NCI-H128 (cell line): ENCODE measurements at regions not wholly inside any gene's neighbourhood (a gene's known extent, or its start where the extent isn't known, plus 50 kb on each side); places are given as distances from the start of the nearest gene placed in this dataset.
"Not testable (repeated sequence)": the region's sequence is repeated elsewhere in the genome, so short reads cannot be mapped to it uniquely, and the experiment has no call there.

Source experiments
- DNase-seq: peaks from one replicate; lab custom pipeline; 2025; ENCODE audit not compliant: unreplicated experiment; lab: John Stamatoyannopoulos, UW

DNA sequence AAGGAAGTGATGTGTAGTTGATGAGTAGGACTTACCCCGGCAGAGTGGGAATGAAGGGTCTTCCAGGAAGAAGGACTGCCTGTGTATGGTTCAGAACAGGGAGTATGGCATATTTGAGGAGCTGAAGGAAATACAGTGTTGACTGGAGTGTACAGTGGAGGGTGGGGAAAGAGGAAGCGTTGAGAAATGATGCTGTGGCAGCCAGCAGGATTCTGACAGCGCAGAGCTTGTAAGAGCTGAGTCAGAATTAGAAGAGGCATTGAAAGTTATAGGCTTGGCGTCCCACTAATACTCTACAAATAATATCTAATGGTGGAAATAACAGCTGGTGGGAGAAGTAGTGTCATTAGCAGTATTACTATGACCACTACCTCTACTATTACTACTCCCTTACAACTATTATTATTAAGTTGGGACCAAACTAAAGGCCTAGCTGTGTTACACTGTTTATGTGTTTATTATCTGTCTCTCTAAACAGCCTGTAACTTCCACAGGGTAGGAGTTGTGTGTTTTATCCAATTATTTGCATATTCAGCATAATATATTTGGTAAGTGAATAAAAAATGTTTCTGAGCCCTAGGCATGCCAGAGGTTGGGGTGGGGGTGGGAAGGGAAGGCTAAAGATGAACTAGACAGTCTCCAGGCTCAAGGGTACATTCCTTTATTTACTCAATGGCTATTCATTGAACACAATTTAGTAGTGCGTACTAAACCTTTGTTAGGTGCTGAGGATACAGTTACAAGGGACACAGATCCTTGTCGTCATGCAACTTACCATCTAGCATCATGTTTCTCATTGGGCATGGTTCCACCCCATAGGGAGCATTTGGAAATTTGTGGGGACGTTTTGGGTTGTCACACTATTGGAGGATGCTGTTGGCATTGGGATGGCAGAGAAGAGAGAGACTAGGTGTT is 428.8 kb upstream of the ONECUT1 start:
- DNase-seq = no peak

DNA sequence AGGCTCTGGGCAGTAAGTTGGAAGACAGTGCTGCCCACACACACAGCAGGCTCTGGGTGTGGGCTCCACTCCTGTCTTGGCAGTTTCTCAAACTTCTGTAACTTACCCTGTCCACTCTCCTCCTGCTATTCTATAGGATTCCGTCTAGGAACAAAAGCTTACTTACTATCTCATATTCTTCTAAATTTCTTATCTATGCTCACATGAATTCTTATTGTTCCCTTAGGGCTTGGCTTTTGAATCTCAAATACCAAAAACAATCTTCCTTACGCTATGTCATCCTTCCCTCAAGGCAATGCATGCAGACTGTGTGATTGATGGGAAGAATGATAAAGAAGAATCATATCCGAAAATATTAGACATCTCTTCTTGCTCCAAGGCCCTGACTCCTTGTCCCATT is 425.9 kb upstream of the ONECUT1 start:
- no peak for DNase-seq

DNA sequence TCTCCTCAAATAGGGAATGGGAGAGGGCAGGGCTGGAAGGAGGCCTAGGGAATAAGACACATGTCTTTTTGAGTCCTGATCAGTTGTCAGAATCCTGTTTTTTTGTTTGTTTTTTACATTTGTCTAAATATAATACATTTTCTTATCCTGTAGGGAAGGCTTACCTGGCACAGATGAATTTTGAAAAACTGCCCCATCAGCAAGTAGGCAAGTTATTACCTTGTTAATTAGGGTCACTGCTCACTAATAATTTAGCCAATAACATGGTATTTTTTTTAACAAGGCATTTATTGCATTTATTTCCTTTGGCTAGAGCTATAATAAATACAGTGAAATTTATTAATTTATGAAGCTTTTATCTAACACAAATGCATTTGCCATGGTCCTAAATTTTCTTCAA is 423.2 kb upstream of the ONECUT1 start:
- no peak for DNase-seq

DNA sequence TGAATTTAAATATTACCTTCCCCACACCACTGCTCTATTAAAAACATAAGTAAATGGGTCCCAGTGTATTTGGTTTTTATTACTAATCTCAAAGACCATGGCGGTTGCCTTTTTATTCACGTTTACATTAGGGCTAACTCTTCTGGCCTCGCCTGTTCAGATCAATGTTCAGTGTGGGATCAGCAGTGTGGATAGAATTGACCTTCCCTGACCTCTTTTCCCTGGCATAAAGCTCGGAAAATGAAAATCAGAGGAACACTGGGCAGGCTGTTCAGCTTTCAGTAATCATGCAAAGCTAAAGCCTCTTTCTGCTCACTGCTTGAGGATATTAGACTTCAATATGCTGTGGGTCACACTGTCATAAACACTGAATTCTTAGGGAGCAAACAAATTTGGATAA is 422.6 kb upstream of the ONECUT1 start:
- DNase-seq = no peak

DNA sequence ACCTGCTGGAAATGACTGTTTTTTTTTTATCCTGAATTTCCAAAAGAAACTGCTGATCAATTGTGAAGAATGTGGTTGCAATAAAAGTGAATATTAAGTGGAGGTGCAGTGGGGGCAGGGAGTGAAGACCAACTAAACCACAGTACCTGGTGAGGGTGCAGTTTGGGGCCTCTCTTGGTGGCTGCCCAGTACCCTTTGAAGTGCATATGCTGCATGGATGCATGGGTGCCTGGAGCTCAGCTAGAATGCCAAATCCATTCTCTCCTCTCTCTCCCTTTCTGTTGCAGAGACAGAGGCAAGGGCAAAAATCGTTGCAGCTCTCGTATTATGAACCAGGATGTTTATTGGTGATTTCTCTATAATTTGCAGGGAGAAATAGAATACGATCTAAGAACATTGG is 420.5 kb upstream of the ONECUT1 start:
- no peak for DNase-seq

DNA sequence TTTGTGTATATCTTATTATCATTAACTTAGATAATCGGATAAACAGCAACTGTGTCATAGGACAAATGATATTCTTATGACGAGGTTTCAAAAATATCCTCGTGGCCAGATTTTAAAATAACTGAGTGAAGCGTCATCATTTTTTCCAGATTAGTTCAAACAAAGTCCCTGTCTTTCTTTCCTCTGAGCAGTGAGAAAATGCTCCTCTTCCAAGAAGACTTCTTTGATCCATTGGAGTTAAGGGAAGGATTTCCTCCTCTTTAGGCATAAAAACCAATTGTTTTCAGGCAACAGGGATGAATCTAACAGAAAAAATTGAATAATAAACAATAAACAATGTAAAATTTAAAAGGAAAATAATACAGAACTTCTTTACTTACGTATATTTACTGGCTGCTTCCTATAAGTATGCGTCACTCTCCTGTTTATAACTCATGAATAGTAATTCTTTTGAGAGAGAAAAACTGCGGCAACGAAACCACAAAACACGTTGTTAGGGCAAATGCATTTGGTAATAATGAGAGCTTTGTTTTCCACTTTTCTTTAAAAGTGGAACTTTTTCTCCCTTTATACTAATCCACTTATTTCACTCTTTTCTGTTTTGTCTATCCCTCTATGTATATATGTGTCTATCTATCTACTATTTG is 419.4 kb upstream of the ONECUT1 start:
- DNase-seq = no peak

DNA sequence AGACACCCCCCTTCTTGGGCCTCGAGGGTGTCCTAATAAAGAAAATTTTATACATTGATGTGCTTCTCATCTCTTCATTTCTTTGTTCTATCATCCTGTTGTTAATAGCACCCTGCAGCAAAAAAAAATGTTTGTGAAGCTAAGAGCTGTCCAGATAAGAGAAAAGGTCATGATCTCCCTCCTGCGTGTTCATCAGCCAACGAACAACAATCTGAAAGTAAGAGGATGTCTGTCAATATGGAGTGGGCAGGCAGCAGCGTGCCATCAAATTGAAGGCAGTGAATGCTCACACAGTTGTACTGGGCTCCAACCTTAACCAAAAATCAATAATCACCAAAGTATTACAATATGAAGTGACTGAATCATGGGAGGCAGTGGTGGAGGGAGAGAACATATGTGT is 418.6 kb upstream of the ONECUT1 start:
- DNase-seq = no peak

DNA sequence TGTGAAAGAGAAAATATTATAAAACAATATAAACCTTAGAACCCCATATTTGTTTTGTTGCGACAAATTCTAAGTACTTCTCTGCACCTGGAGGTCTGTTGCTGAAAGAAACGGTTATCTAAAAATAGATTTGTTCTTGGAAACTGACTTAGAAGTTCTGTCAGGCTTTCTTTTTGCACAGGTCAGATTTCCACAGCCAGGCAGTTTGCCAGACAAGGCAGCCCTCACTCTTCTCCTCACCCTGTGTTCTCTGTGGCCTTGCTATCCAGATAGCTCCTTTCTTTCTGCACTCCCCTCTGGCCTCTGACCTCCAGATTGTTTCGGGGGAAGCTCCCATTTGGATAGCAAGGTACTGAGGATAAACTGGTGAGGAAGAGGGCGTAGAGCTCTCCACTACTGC is 413.3 kb upstream of the ONECUT1 start:
- DNase-seq = no peak

DNA sequence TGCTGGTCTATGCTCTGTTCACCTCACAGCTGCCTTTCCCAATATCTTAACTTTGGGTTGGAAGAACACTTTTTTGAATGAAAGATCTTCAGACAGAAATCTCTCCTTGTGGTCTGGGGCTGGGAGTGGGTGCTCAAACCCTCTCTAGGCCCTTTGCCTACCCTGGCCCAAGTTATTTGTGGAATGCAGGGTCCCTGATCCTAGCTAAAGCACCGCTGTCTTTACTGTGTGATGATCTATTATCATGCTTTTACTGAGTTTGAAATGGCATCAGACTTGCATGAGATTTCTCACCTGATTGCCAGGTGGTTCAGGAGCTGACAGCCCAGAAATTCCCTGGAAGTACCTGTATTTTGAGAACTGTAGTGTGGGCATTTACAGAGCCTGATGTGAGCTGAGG is 412.7 kb upstream of the ONECUT1 start:
- DNase-seq = no peak

DNA sequence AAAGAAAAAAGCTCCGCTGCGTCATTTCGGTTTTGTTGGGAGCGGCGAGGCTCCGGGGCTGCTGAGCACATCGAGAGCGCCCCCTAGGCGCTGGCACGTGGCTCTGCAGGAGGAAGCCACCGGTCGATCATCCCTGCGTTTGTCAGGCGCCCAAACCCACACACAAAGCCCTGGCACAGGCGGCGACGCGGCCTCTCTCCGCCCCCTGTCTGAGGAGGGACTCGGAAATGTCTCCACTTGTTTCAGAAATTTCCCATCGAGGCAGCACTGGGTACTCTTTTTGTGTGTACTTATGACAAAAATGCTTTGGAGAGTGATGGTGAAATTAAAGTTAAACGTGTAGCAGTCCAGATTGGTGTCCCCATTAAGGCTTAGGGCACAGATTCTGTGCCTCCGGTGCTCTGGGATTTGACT is 407.3 kb upstream of the ONECUT1 start:
- DNase-seq = peak; percentile 3

DNA sequence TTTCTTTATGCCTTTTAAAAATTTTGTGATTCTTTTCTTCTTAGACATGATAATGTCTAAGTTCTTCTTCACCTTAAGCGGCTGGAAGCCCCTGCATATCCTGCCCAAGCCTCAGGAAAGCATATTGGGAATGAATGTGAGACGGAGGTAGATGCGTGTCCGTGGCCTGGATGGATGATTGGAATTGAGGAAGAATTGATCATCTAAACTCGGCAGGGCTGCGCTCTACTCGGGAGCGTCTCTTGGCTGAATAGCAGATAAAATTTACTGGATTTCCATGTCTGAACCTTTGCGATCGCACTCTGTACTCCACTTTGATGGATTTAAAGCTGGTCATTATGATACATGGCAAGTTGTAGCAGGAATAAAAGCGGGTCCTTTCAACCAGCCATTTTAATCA is 406.7 kb upstream of the ONECUT1 start:
- no peak for DNase-seq

DNA sequence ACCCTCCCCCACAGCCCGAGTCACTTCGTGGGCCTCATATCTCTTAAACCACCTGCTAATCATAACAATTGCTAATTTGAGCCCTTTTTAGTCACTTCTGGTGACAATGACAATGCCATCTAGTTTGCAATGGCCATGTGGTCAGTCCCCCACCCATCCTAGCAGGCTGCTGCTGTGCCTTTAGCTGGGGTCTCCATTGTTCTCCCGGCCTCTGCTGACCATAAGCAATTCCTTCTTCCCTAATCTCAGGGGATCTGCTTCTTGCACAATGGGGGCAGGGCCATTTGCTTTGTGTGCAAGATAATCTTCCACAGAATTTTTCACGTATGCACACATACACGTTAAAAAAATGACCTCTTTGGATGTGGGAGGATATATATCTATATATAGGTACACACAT is 406.1 kb upstream of the ONECUT1 start:
- no peak for DNase-seq

DNA sequence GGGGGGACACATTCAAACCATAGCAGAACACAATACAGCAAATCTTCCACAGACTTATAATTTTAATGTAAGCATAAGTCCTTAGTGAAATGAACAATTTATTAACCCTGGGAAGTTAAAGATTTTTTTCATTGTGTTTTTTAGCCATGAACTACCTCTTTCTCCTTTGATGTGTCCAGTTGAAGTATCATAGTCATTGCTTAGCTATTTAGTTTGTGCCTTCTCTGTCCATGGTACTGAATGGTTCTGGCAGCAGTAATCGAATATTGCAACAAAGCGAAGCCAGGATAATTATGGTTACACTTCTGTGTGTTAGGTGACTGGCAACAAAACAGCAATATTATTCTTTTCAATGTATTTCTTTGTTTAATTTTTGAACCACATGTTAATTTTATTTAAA is 403.0 kb upstream of the ONECUT1 start:
- DNase-seq = no peak

DNA sequence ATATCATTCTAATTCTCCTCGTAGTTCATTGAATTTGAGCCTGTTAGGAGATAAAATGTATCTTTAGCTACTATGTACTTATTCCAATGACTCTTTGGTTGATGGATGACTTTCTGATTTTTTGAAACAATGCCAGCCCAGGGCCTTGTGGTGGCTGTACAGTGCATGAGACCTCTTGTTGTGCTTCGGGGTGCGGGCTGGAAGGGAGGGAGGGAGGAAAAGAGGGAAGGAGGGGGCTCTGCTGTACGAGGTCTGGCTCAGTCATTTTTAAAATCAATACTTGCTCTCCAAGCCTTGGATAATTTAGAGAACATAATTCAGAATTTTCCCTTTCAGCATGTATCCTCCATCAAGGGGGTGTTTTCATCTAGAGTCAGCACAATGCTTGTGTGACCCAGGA is 399.7 kb upstream of the ONECUT1 start:
- DNase-seq = no peak

DNA sequence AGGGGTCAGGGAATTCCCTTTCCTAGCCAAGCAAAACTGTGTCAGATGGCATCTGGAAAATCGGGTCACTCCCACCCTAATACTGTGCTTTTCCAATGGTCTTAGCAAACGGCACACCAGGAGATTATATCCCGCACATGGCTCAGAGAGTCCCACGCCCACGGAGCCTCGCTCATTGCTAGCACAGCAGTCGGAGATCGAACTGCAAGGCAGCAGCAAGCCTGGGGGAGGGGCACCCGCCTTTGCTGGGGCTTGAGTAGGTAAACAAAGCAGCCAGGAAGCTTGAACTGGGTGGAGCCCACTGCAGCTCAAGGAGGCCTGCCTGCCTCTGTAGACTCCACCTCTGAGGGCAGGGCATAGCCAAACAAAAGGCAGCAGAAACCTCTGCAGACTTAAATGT is 393.3 kb upstream of the ONECUT1 start:
- not testable (repeated sequence) for DNase-seq

DNA sequence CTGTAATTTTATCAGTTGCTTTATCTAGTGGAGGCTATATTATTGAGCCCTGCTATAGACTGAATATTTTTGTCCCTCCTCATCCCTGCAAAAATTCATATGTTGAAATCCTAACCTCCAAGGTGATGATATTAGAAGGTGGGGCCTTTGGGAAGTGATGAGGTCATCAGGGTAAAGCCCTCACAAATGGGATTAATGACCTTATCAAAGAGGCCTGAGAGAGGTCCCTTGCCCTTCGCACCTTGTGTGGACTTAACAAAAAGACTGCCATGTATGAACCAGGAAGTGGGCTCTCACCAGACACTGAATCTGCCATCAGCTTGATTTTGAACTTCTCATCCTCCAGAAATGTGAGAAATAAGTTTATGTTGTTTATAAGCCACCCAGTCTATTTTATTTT is 381.4 kb upstream of the ONECUT1 start:
- no peak for DNase-seq

DNA sequence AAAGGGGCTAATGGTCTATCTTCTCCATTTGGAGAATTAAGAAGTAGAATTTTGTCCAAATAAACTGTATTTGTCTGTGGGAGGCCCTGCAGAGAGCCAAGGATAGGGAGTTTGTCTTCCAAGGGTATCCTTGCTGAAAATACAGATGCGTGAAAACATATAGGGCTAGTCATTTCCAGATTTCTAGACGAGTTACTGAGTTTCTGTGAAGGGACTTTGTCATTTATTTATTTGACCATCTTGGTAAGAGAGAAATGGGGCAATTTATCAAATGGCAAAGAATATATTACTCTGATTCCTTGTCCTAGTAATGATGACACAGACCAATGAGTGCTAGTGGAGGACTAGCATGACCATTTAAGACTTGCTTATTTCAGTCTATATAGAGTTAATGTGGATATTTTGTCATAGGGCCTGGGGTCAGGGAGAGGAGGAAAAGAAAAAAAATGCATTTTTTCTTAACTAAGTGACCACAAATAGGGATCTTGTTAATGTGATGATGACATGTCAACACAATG is 376.6 kb upstream of the ONECUT1 start:
- no peak for DNase-seq

DNA sequence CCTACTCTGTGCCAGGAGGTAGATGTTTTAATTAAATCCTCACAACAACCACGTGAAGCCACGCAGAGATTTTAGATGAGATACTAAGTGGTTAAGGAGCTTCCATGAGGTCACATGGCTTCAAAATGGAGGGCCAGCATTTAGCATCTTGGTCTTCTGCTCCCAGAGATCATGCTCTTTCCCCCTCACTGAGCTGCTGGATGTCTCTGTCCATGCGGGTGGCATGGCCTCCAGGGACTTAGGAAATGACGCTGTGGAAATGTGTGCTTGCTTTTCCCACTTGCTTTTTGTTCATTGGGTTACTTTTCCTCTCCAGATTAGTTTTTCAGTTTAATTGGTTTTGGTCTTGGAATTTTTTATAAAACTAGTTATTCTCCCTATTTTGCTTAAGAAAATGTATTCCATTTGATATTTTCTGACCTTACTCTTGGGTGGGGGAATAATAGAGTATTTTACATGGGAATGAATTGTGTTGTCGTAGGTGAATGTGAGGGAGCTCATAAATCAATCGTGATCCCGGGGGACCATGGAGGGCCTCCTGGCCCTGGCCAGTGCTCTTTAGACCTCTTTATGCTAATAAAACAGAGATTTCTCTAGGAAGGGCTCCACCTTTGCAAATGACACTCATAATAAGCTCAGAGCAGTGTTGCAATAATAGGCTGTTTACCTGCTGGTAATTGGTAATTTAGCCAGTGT is 376.0 kb upstream of the ONECUT1 start:
- DNase-seq = no peak

DNA sequence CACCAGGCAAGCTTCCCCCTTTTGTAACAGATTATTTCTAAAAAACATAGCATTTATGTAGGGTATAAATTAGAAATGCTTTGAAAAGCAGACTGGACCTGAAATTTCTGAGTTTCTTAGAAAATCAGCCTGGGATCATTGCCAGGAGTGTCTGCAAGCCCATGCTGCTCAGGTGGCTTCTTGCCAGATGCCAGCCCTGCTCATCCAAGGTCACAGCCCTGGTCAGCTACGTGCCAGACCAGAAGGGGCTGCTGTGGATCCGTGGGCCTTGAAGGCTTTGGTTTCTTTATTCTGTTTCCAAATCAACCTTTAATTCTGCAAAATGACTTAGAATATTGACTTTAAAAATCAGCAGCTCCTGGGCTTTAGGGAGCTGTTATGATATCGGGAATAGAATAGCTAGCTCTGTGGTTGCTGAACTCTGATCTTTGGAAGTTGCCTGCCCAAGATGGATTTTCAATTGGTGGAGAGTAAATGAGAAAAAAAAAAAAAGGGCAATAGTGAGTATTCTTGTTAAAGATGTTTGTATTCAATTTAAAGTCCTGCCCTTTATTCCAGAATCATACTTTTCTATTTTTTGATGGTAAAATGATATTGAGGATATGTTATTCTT is 370.1 kb upstream of the ONECUT1 start:
- no peak for DNase-seq

DNA sequence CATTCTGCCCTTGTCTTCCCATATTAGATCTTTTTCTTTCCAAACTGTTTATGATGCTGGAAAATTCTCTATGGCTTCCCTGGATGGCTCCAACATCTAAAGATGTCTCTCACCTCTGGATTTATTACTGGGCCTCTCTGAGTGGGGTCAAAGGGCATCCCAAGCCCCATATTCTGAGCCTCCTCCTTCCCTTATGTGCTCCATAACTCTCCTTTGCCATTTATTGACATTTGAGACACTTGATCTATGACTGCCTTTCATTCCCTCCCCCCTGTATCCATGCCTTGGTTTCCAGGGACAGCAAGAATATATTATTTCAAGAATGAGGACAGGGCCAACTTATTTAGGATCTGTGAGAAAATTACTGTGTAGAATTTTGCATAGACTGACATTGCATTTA is 369.3 kb upstream of the ONECUT1 start:
- no peak for DNase-seq

DNA sequence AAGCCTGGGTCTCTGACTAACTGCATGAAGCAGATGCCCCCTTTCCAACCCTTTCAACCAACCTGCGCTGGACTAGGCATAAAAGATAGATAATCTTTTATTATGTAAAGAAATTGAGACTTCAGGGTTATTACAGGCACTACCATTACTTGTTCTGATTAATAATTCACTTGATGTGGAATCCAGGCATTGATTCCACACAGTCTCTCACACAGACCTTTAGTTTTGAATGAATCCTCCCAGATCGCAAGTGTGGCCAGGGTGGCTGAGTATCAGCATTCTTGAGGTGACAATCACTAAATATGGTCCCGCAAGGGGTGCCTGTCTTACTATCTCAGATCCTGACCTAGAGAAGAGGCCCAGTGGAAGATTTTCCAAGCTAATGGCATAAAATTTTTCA is 368.9 kb upstream of the ONECUT1 start:
- DNase-seq = no peak
